ENCODE measurements at regions not wholly inside any gene's neighbourhood (a gene's known extent, or its start where the extent isn't known, plus 50 kb on each side); places are given as distances from the start of the nearest gene placed in this dataset.

DNA sequence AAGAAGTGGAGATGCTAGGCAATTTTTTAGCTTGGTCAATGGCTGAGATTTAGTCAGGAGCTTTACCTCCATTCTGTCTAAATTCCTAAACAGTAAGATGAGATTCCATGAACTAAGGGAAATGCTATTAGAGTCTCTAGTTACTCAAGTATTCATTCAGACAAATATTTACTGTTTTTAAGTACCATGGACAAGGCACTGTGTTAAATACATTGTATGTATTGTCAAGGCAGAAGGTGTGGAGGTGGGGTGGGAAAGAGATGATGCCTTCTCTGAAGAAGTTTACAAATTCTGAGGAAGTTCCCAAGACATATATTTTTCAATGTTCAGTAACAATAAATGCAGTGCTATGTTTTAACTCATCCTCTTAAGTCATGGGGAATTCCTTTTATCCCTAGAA is 459.9 kb upstream of the NMUR2 start:
- Mint-ChIP-seq H3K4me1 (ENCODE audit: unreplicated experiment) (no peaks in the 10 kb centered on the region), H3K27ac (ENCODE audit: unreplicated experiment) (no peak overlapping the region), H3K27me3 (ENCODE audit: unreplicated experiment) (peaks cover 2% of the 10 kb centered on the region), H3K9me3 (ENCODE audit: unreplicated experiment) (no peaks in the 10 kb centered on the region), H3K36me3 (ENCODE audit: unreplicated experiment) (no peaks in the 10 kb centered on the region), H3K4me3 (ENCODE audit: unreplicated experiment) (no peak overlapping the region)
- TF ChIP-seq, protein P1, sequence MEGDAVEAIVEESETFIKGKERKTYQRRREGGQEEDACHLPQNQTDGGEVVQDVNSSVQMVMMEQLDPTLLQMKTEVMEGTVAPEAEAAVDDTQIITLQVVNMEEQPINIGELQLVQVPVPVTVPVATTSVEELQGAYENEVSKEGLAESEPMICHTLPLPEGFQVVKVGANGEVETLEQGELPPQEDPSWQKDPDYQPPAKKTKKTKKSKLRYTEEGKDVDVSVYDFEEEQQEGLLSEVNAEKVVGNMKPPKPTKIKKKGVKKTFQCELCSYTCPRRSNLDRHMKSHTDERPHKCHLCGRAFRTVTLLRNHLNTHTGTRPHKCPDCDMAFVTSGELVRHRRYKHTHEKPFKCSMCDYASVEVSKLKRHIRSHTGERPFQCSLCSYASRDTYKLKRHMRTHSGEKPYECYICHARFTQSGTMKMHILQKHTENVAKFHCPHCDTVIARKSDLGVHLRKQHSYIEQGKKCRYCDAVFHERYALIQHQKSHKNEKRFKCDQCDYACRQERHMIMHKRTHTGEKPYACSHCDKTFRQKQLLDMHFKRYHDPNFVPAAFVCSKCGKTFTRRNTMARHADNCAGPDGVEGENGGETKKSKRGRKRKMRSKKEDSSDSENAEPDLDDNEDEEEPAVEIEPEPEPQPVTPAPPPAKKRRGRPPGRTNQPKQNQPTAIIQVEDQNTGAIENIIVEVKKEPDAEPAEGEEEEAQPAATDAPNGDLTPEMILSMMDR (IDR thresholded peaks at IDR 0.05): no peak
- DNase-seq (ENCODE audit: extremely low spot score, unreplicated experiment): no peak

- no peak overlapping the region for H3K4me3 Mint-ChIP-seq (ENCODE audit: unreplicated experiment)
- no peaks in the 10 kb centered on the region for H3K9me3 Mint-ChIP-seq (ENCODE audit: unreplicated experiment)
- TF ChIP-seq, protein P1 (IDR thresholded peaks at IDR 0.05): no peak
- no peak for DNase-seq (ENCODE audit: extremely low spot score, unreplicated experiment)
- no peak overlapping the region for H3K27ac Mint-ChIP-seq (ENCODE audit: unreplicated experiment)
- H3K27me3 Mint-ChIP-seq (ENCODE audit: unreplicated experiment): no peaks in the 10 kb centered on the region
- no peaks in the 10 kb centered on the region for H3K36me3 Mint-ChIP-seq (ENCODE audit: unreplicated experiment)
- no peaks in the 10 kb centered on the region for H3K4me1 Mint-ChIP-seq (ENCODE audit: unreplicated experiment)
Observed at GRCh38 chr5:152869971-152870370, 464.9 kb upstream of the NMUR2 start.

- TF ChIP-seq, protein P1 (IDR thresholded peaks at IDR 0.05): no peak
- Mint-ChIP-seq H3K27ac (ENCODE audit: unreplicated experiment) (no peak overlapping the region), H3K9me3 (ENCODE audit: unreplicated experiment) (peaks cover 5% of the 10 kb centered on the region), H3K4me3 (ENCODE audit: unreplicated experiment) (no peak overlapping the region), H3K27me3 (ENCODE audit: unreplicated experiment) (no peaks in the 10 kb centered on the region), H3K4me1 (ENCODE audit: unreplicated experiment) (no peaks in the 10 kb centered on the region), H3K36me3 (ENCODE audit: unreplicated experiment) (no peaks in the 10 kb centered on the region)
- no peak for DNase-seq (ENCODE audit: extremely low spot score, unreplicated experiment)
Observed at GRCh38 chr5:152882621-152883020, 477.5 kb upstream of the NMUR2 start.

DNA sequence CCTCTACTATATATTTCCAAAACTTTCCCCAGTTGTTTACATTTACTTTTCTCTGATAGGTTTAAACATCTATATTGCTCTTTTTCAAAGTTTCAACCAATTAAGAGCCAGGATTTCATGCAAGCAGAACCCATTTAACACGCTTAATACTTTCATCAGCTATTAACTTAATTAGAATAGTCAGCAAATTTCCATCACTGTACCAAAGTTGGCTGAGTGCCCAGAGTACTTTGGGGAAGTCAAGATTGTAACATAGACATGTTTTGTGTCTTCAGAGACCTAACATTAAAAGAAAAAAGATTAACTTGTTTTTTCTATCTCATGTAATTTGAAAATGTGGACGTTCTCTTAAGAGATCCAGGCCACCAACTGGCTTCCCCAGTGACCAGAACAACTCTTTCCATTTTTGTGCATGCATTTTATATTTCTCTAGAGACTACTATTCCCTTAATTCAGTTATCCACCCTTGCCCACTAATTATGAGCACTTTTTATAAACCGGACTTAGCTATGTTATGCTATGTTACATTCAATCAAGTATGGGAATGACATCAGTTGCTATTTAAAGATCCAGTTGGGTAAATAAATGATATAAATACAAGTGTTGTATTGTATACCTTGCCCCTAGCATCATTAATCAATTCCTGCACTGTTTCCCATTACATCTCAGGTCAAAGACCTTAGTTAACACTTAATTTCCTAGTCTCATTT is 478.1 kb upstream of the NMUR2 start:
- Mint-ChIP-seq H3K27me3 (ENCODE audit: unreplicated experiment) (no peaks in the 10 kb centered on the region), H3K27ac (ENCODE audit: unreplicated experiment) (no peak overlapping the region), H3K9me3 (ENCODE audit: unreplicated experiment) (peaks cover 5% of the 10 kb centered on the region)

GRCh38 chr5:152884006-152884405 is 478.9 kb upstream of the NMUR2 start:
- H3K27me3 Mint-ChIP-seq (ENCODE audit: unreplicated experiment): no peaks in the 10 kb centered on the region
- TF ChIP-seq, protein P1 (IDR thresholded peaks at IDR 0.05): no peak
- DNase-seq (ENCODE audit: extremely low spot score, unreplicated experiment): no peak
- peaks cover 5% of the 10 kb centered on the region for H3K9me3 Mint-ChIP-seq (ENCODE audit: unreplicated experiment)
- no peak overlapping the region for H3K4me3 Mint-ChIP-seq (ENCODE audit: unreplicated experiment)
- H3K27ac Mint-ChIP-seq (ENCODE audit: unreplicated experiment): no peak overlapping the region
- H3K4me1 Mint-ChIP-seq (ENCODE audit: unreplicated experiment): no peaks in the 10 kb centered on the region
- no peaks in the 10 kb centered on the region for H3K36me3 Mint-ChIP-seq (ENCODE audit: unreplicated experiment)

More for the DNA sequence above, 478.1 kb upstream of the NMUR2 start:
- H3K4me1 Mint-ChIP-seq (ENCODE audit: unreplicated experiment): no peaks in the 10 kb centered on the region
- TF ChIP-seq, protein P1 (IDR thresholded peaks at IDR 0.05): no peak
- H3K4me3 Mint-ChIP-seq (ENCODE audit: unreplicated experiment): no peak overlapping the region
- DNase-seq (ENCODE audit: extremely low spot score, unreplicated experiment): no peak
- no peaks in the 10 kb centered on the region for H3K36me3 Mint-ChIP-seq (ENCODE audit: unreplicated experiment)

All from osteocyte (in vitro differentiated cells).